ENCODE measurements at regions not wholly inside any gene's neighbourhood (a gene's known extent, or its start where the extent isn't known, plus 50 kb on each side); places are given as distances from the start of the nearest gene placed in this dataset.

GRCh38 chr10:58888957-58889356, 287.5 kb upstream of the PHYHIPL start:
- H3K9ac ChIP-seq (ENCODE audit: low read length) = no peak overlapping the region
- H4K20me1 ChIP-seq (ENCODE audit: insufficient read depth, low read length) = no peaks in the 10 kb centered on the region
- H3K4me2 ChIP-seq (ENCODE audit: low read length) = no peak overlapping the region
- no peaks in the 10 kb centered on the region for H3K79me2 ChIP-seq (ENCODE audit: low read length)
- H3K4me1 ChIP-seq (ENCODE audit: low read length) = no peaks in the 10 kb centered on the region
- H2AFZ ChIP-seq (ENCODE audit: low read depth, low read length) = no peak overlapping the region
- no peak for TF ChIP-seq EZH2phosphoT487 (IDR thresholded peaks at IDR 0.05; ENCODE audit: low read depth)
- TF ChIP-seq, protein P1, sequence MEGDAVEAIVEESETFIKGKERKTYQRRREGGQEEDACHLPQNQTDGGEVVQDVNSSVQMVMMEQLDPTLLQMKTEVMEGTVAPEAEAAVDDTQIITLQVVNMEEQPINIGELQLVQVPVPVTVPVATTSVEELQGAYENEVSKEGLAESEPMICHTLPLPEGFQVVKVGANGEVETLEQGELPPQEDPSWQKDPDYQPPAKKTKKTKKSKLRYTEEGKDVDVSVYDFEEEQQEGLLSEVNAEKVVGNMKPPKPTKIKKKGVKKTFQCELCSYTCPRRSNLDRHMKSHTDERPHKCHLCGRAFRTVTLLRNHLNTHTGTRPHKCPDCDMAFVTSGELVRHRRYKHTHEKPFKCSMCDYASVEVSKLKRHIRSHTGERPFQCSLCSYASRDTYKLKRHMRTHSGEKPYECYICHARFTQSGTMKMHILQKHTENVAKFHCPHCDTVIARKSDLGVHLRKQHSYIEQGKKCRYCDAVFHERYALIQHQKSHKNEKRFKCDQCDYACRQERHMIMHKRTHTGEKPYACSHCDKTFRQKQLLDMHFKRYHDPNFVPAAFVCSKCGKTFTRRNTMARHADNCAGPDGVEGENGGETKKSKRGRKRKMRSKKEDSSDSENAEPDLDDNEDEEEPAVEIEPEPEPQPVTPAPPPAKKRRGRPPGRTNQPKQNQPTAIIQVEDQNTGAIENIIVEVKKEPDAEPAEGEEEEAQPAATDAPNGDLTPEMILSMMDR (IDR thresholded peaks at IDR 0.05; ENCODE audit: low read depth, low read length) = no peak
- no peak overlapping the region for H3K4me3 ChIP-seq (ENCODE audit: low read length)
- H3K27ac ChIP-seq (ENCODE audit: low read length) = no peak overlapping the region
- no peaks in the 10 kb centered on the region for H3K9me3 ChIP-seq (ENCODE audit: insufficient read depth, low read length)
- no peaks in the 10 kb centered on the region for H3K27me3 ChIP-seq (ENCODE audit: low read depth, low read length)
- H3K36me3 ChIP-seq (replicated peaks; ENCODE audit: low read depth, low read length) = no peaks in the 10 kb centered on the region

- H3K9me3 ChIP-seq (ENCODE audit: insufficient read depth, low read length) = no peaks in the 10 kb centered on the region
- TF ChIP-seq, protein P1 (IDR thresholded peaks at IDR 0.05; ENCODE audit: low read depth, low read length) = no peak
- no peak for TF ChIP-seq EZH2phosphoT487 (IDR thresholded peaks at IDR 0.05; ENCODE audit: low read depth)
- no peak overlapping the region for H3K4me2 ChIP-seq (ENCODE audit: low read length)
- H3K4me1 ChIP-seq (ENCODE audit: low read length) = no peaks in the 10 kb centered on the region
- H4K20me1 ChIP-seq (ENCODE audit: insufficient read depth, low read length) = no peaks in the 10 kb centered on the region
- no peak overlapping the region for H2AFZ ChIP-seq (ENCODE audit: low read depth, low read length)
- H3K79me2 ChIP-seq (ENCODE audit: low read length) = no peaks in the 10 kb centered on the region
- no peak overlapping the region for H3K4me3 ChIP-seq (ENCODE audit: low read length)
- H3K27ac ChIP-seq (ENCODE audit: low read length) = no peak overlapping the region
- no peaks in the 10 kb centered on the region for H3K27me3 ChIP-seq (ENCODE audit: low read depth, low read length)
- H3K36me3 ChIP-seq (replicated peaks; ENCODE audit: low read depth, low read length) = no peaks in the 10 kb centered on the region
- H3K9ac ChIP-seq (ENCODE audit: low read length) = no peak overlapping the region
These were observed 284.4 kb upstream of the PHYHIPL start for GRCh38 chr10:58892031-58892531.

DNA sequence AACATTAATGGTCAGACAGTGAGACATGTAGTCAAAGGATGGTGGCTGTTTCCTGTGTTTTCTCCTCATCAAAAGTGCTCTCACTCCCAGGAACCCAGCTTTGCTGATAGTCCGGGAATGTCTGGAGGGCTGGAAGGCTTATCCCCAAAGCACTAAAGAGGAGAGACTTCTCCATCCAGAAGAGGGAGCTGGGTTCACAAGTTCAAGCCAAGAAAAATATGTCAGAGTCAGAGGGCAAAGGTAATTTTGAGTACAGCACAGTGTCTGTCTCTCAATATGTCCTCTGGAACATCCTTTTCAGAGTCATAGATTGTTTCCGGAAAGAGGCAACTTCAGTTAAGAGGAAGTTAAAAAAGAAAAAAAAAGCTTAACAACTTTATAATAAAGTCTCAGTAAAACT, 281.5 kb upstream of the PHYHIPL start:
- H3K4me2 ChIP-seq (ENCODE audit: low read length) = no peak overlapping the region
- H3K9me3 ChIP-seq (ENCODE audit: insufficient read depth, low read length) = no peaks in the 10 kb centered on the region
- H3K27ac ChIP-seq (ENCODE audit: low read length) = no peak overlapping the region
- no peak overlapping the region for H2AFZ ChIP-seq (ENCODE audit: low read depth, low read length)
- H4K20me1 ChIP-seq (ENCODE audit: insufficient read depth, low read length) = no peaks in the 10 kb centered on the region
- TF ChIP-seq, protein P1 (IDR thresholded peaks at IDR 0.05; ENCODE audit: low read depth, low read length) = no peak
- no peak for TF ChIP-seq EZH2phosphoT487 (IDR thresholded peaks at IDR 0.05; ENCODE audit: low read depth)
- H3K79me2 ChIP-seq (ENCODE audit: low read length) = no peaks in the 10 kb centered on the region
- H3K9ac ChIP-seq (ENCODE audit: low read length) = no peak overlapping the region
- H3K36me3 ChIP-seq (replicated peaks; ENCODE audit: low read depth, low read length) = no peaks in the 10 kb centered on the region
- H3K27me3 ChIP-seq (ENCODE audit: low read depth, low read length) = no peaks in the 10 kb centered on the region
- no peak overlapping the region for H3K4me3 ChIP-seq (ENCODE audit: low read length)
- H3K4me1 ChIP-seq (ENCODE audit: low read length) = no peaks in the 10 kb centered on the region

- no peaks in the 10 kb centered on the region for H3K27me3 ChIP-seq (ENCODE audit: low read depth, low read length)
- no peak for TF ChIP-seq EZH2phosphoT487 (IDR thresholded peaks at IDR 0.05; ENCODE audit: low read depth)
- TF ChIP-seq, protein P1 (IDR thresholded peaks at IDR 0.05; ENCODE audit: low read depth, low read length) = no peak
- H3K4me3 ChIP-seq (ENCODE audit: low read length) = no peak overlapping the region
- H3K27ac ChIP-seq (ENCODE audit: low read length) = no peak overlapping the region
- no peak overlapping the region for H2AFZ ChIP-seq (ENCODE audit: low read depth, low read length)
- no peaks in the 10 kb centered on the region for H4K20me1 ChIP-seq (ENCODE audit: insufficient read depth, low read length)
- no peaks in the 10 kb centered on the region for H3K36me3 ChIP-seq (replicated peaks; ENCODE audit: low read depth, low read length)
- no peaks in the 10 kb centered on the region for H3K79me2 ChIP-seq (ENCODE audit: low read length)
- no peaks in the 10 kb centered on the region for H3K9me3 ChIP-seq (ENCODE audit: insufficient read depth, low read length)
- no peak overlapping the region for H3K4me2 ChIP-seq (ENCODE audit: low read length)
- H3K4me1 ChIP-seq (ENCODE audit: low read length) = no peaks in the 10 kb centered on the region
- no peak overlapping the region for H3K9ac ChIP-seq (ENCODE audit: low read length)
These were observed 280.2 kb upstream of the PHYHIPL start for GRCh38 chr10:58896229-58896628.

All from OCI-LY3 (cell line).